GM10266 (cell line): ENCODE measurements at regions not wholly inside any gene's neighbourhood (a gene's known extent, or its start where the extent isn't known, plus 50 kb on each side); places are given as distances from the start of the nearest gene placed in this dataset.

Experiments used
- DNase-seq: peaks from one replicate; pipeline ENCODE4 v3.0.0; 2012; ENCODE audit errors: extremely low spot score
- CTCF ChIP-seq: IDR thresholded peaks from 2 replicates; pipeline ENCODE4 v1.5.1; 2012; ENCODE audit warnings: mild to moderate bottlenecking, low read depth; ENCODE audit not compliant: control insufficient read depth, insufficient read depth; ENCODE audit errors: missing control alignments

GRCh38 chr1:2970311-2971071 is 50.8 kb upstream of the ACTRT2 start:
- no peak for DNase-seq
- TF ChIP-seq CTCF: no peak

DNA sequence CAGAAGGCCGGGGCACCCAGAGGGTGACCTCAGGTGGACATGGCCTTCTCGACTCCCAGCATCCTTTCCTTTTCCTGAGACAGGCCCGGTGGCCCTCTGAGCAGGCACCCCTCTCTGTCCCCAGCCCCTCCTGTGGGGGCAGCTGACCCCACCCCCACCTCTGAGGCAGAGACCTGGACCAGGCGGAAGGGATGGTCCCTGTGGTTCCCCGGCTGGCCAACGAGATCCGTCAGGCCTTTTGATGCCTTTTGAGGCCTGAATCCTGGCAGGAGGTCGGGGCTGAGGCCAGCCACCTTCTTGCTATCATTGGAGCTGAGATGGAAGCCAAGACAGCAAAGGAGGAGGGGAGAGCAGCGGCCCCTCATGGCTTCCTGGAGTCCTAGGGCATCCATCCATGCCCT is 50.2 kb upstream of the ACTRT2 start:
- no peak for TF ChIP-seq CTCF
- no peak for DNase-seq
